ENCODE measurements at regions not wholly inside any gene's neighbourhood (a gene's known extent, or its start where the extent isn't known, plus 50 kb on each side); places are given as distances from the start of the nearest gene placed in this dataset.

DNA sequence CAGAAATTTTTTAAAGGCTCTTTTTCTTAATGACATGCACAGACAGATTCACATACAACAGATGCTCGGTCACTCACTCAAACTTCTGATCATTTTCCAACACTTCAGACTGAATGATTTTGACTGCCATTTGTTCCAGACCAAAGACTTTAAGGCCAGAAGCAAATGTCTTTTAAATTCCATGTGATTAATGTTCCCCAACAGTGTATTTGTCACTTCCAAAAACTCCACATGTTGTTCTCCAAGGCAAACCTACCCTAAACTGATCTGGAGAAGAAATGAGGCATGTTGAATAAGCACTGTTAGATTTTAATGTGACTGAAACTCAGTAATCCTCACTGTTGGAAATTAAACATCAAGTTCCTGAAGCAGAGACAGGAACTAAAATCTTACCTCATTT lies 366.7 kb downstream of the GABRG2 start:
- H4K20me1 ChIP-seq (ENCODE audit: control insufficient read depth, insufficient read depth, insufficient read length), result no peaks in the 10 kb centered on the region
- no peaks in the 10 kb centered on the region for H3K79me2 ChIP-seq (ENCODE audit: insufficient read depth, low read length)
- H3K27ac ChIP-seq (ENCODE audit: insufficient read length, low read depth, low read length), result no peak overlapping the region
- H3K9ac ChIP-seq (ENCODE audit: extremely low read depth, insufficient read length, low read length), result no peak overlapping the region
- no peak overlapping the region for H3K4ac ChIP-seq (ENCODE audit: low read depth, low read length)
- H3K27me3 ChIP-seq (ENCODE audit: insufficient read depth, low read length), result no peaks in the 10 kb centered on the region
- no peak for DNase-seq
- H4K5ac ChIP-seq (ENCODE audit: insufficient read length, low read depth, low read length), result no peak overlapping the region
- no peak for TF ChIP-seq CTCF (conservative IDR thresholded peaks at IDR 0.05)
- H4K91ac ChIP-seq (ENCODE audit: insufficient read length, low read depth, low read length), result no peak overlapping the region
- H3K27me3 Mint-ChIP-seq (ENCODE audit: low read depth), result no peaks in the 10 kb centered on the region
- no peaks in the 10 kb centered on the region for H3K36me3 Mint-ChIP-seq (ENCODE audit: insufficient read depth in 1 of 3, low read depth in 3 of 3)
- H2BK120ac ChIP-seq (ENCODE audit: low read depth, low read length, poor library complexity, severe bottlenecking), result no peak overlapping the region
- no peak overlapping the region for H3K23ac ChIP-seq (ENCODE audit: insufficient read length, low read depth, low read length)
- H3K79me1 ChIP-seq (ENCODE audit: insufficient read depth, low read depth, low read length, poor library complexity, severe bottlenecking), result no peaks in the 10 kb centered on the region
- no peak overlapping the region for H3K4me3 Mint-ChIP-seq
- no peak overlapping the region for H2BK12ac ChIP-seq (ENCODE audit: insufficient read length, low read depth, low read length)
- no peak overlapping the region for H2AFZ ChIP-seq (ENCODE audit: low read length)
- no peak overlapping the region for H3K27ac Mint-ChIP-seq
- H3K4me1 Mint-ChIP-seq, result no peaks in the 10 kb centered on the region
- H3K9me3 Mint-ChIP-seq, result no peaks in the 10 kb centered on the region
- no peak overlapping the region for H2AK5ac ChIP-seq (ENCODE audit: insufficient read length, low read length)
- H3K14ac ChIP-seq (ENCODE audit: insufficient read depth, low read length), result no peak overlapping the region
- H3K56ac ChIP-seq (ENCODE audit: insufficient read length, low read depth, low read length), result no peak overlapping the region
- H3K4me2 ChIP-seq (ENCODE audit: insufficient read depth, insufficient read length, low read length), result no peak overlapping the region
- no peak overlapping the region for H2BK5ac ChIP-seq (ENCODE audit: insufficient read length, low read length)
- H3K4me1 ChIP-seq (ENCODE audit: insufficient read depth, low read length), result no peaks in the 10 kb centered on the region
- H3K23me2 ChIP-seq (ENCODE audit: insufficient read length, low read depth, low read length, poor library complexity, severe bottlenecking), result no peaks in the 10 kb centered on the region
- WGBS (ENCODE audit: extremely low coverage, insufficient read length, low lambda C conversion rate), result no CpG with 5 or more reads among the region's 1 CpG
- no peak overlapping the region for H4K8ac ChIP-seq (replicated peaks; ENCODE audit: insufficient read length, low read depth, low read length)
- no peak overlapping the region for H2BK20ac ChIP-seq (ENCODE audit: low read depth, low read length, poor library complexity, severe bottlenecking)
- no peak overlapping the region for H2BK15ac ChIP-seq (ENCODE audit: low read depth, low read length)
- no peak overlapping the region for H3K18ac ChIP-seq (ENCODE audit: insufficient read length, low read depth, low read length)
- no peak overlapping the region for H3T11ph ChIP-seq (ENCODE audit: low read length)
- no peaks in the 10 kb centered on the region for H3K9me3 ChIP-seq (ENCODE audit: control insufficient read depth, low read depth, low read length)
